Cardiac muscle cell (in vitro differentiated cells and primary cell): ENCODE measurements at regions not wholly inside any gene's neighbourhood (a gene's known extent, or its start where the extent isn't known, plus 50 kb on each side); places are given as distances from the start of the nearest gene placed in this dataset.

ENCODE experiments used
- DNase-seq, 2 donors: peaks; one replicate each; pipeline versions ENCODE4 v3.0.0 to v3.0.0-alpha.2; 2010 to 2017; ENCODE audit warnings: low read depth in 1 of 2, low spot score in 1 of 2
- H3K27ac ChIP-seq: fragments of 200-600 bp; sonication (generic); 2 replicates; pipeline ENCODE4 v1.5.1; 2016
- H3K27me3 ChIP-seq: fragments of 200-600 bp; sonication (generic); 2 replicates; pipeline ENCODE4 v1.6.0; 2016; ENCODE audit warnings: control low read depth
- H3K36me3 ChIP-seq: fragments of 200-600 bp; sonication (generic); 2 replicates; pipeline ENCODE4 v1.5.1; 2016; ENCODE audit warnings: control low read depth
- H3K4me1 ChIP-seq: fragments of 200-600 bp; sonication (generic); 2 replicates; pipeline ENCODE4 v1.8.1; 2017; ENCODE audit warnings: low read depth, mild to moderate bottlenecking, mixed run types
- H3K4me3 ChIP-seq: fragments of 200-600 bp; sonication (generic); 2 replicates; pipeline ENCODE4 v1.5.1; 2016; ENCODE audit warnings: mild to moderate bottlenecking
- H3K9me3 ChIP-seq: fragments of 200-600 bp; sonication (generic); 2 replicates; pipeline ENCODE4 v1.5.1; 2017; ENCODE audit warnings: low read depth, mild to moderate bottlenecking, control low read depth
- CTCF ChIP-seq: IDR thresholded peaks from 2 replicates; pipeline ENCODE4 v1.5.1; 2012; ENCODE audit warnings: low read depth, mild to moderate bottlenecking, low read length

GRCh38 chr11:128289048-128289447, 298.3 kb downstream of the ETS1 start:
- no peaks in the 10 kb centered on the region for H3K36me3 ChIP-seq
- H3K4me1 ChIP-seq, result peaks cover 9% of the 10 kb centered on the region
- TF ChIP-seq CTCF, result no peak
- DNase-seq, result no peak
- H3K9me3 ChIP-seq, result no peaks in the 10 kb centered on the region
- peaks cover 33% of the 10 kb centered on the region for H3K27me3 ChIP-seq
- no peak overlapping the region for H3K4me3 ChIP-seq
- no peak overlapping the region for H3K27ac ChIP-seq

GRCh38 chr11:128288368-128288767, 299.0 kb downstream of the ETS1 start:
- Histone ChIP-seq H3K27ac (no peak overlapping the region), H3K4me3 (no peak overlapping the region), H3K4me1 (peaks cover 9% of the 10 kb centered on the region), H3K9me3 (no peaks in the 10 kb centered on the region), H3K36me3 (no peaks in the 10 kb centered on the region), H3K27me3 (peaks cover 32% of the 10 kb centered on the region)
- DNase-seq, result peak in 1 of 2 donors; percentile 62
- TF ChIP-seq CTCF, result no peak

GRCh38 chr11:128285321-128285720, 302.0 kb downstream of the ETS1 start:
- no peak for DNase-seq
- TF ChIP-seq CTCF, result no peak
- no peak overlapping the region for H3K4me3 ChIP-seq

DNA sequence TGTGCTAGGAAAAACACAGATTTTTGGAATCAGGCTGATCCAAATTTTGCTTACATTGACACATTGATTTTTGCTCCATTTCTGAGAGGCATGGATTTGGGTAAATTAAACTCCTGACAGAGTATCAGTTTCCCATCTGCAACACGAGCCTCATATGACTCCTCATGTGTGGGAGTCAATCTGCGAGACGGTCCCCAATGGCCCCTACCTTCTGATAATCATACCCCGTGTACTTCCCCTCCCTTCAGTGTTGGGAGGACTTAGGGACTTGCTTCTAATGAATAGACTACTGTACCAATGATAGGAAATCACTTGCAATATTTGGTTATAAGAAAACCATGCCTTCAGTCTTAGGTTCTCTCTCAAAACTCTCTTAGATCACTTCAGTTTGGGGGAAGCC, 302.7 kb downstream of the ETS1 start:
- DNase-seq, result no peak
- H3K4me1 ChIP-seq, result no peaks in the 10 kb centered on the region
- no peaks in the 10 kb centered on the region for H3K36me3 ChIP-seq
- no peak for TF ChIP-seq CTCF
- H3K4me3 ChIP-seq, result no peak overlapping the region
- no peaks in the 10 kb centered on the region for H3K9me3 ChIP-seq
- H3K27me3 ChIP-seq, result peaks cover 50% of the 10 kb centered on the region
- H3K27ac ChIP-seq, result no peak overlapping the region

More at GRCh38 chr11:128285321-128285720, 302.0 kb downstream of the ETS1 start:
- Histone ChIP-seq H3K36me3 (no peaks in the 10 kb centered on the region), H3K27ac (no peak overlapping the region), H3K27me3 (peaks cover 44% of the 10 kb centered on the region), H3K9me3 (no peaks in the 10 kb centered on the region), H3K4me1 (no peaks in the 10 kb centered on the region)

DNA sequence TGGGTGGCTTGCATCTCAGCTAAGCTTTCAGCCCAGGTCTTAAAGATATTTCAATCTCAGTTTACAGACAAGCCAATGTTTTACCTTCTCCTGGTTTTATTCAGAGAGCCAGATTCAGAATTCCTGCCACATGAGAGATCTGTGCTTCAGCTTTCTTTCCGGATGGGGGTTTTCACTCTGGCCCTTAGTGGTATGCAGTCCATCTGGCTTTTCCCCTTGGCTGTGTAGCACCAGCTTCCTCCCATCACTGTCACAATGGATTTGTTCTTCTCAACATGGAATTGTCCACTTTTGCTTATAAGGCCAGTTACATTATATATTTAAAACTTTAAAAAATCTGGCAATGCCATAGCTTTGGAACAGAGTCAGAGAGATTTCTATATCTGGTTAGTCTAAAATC, 303.9 kb downstream of the ETS1 start:
- peak in 1 of 2 donors; percentile 56 for DNase-seq

More for the DNA sequence above, 303.9 kb downstream of the ETS1 start:
- Histone ChIP-seq H3K36me3 (no peaks in the 10 kb centered on the region), H3K27ac (no peak overlapping the region), H3K4me3 (no peak overlapping the region), H3K27me3 (peaks cover 46% of the 10 kb centered on the region), H3K4me1 (no peaks in the 10 kb centered on the region), H3K9me3 (no peaks in the 10 kb centered on the region)
- no peak for TF ChIP-seq CTCF
